IMR-90 (cell line): ENCODE measurements at regions not wholly inside any gene's neighbourhood (a gene's known extent, or its start where the extent isn't known, plus 50 kb on each side); places are given as distances from the start of the nearest gene placed in this dataset.

Source experiments
- ATAC-seq: fragments of 200-7000 bp; cut with Tn5 transposase; 2 replicates; pipeline ENCODE4 v1.9.1; 2020; ENCODE audit warnings: low read depth, mild to moderate bottlenecking, moderate library complexity
- BruUV-seq: library from RNA; stranded (reverse); fragments of 400-500 nt; replicated peaks from 2 replicates; lab custom pipeline; 2021; lab: Mats Ljungman, UMichigan
- CTCF ChIA-PET: fragments of 300-600 bp; formaldehyde crosslinking; extraction: SDS; loops from one replicate; lab custom pipeline; 2021; ENCODE audit warnings: antibody characterized with exemption; lab: Yijun Ruan, JAX
- POLR2A ChIA-PET: fragments of 300-600 bp; sonication (Branson Sonifier 250); formaldehyde crosslinking; loops from one replicate; lab custom pipeline; 2022; ENCODE audit warnings: antibody characterized with exemption; ENCODE audit not compliant: unreplicated experiment; lab: Charles Lee
- DNase-seq: peaks from one replicate; pipeline ENCODE4 v3.0.0; 2013
- H2AFZ ChIP-seq: replicated peaks from 2 replicates; pipeline ENCODE3; 2013; ENCODE audit warnings: low read length, mild to moderate bottlenecking; ENCODE audit not compliant: poor library complexity
- H2AK5ac ChIP-seq: 2 replicates; pipeline ENCODE4 v1.6.1; 2013; ENCODE audit warnings: low read depth, low read length, inconsistent platforms
- H2AK9ac ChIP-seq: replicated peaks from 2 replicates; pipeline ENCODE3; 2013; ENCODE audit warnings: mild to moderate bottlenecking, low read depth, low read length, moderate library complexity; ENCODE audit not compliant: poor library complexity
- H2BK120ac ChIP-seq: 2 replicates; pipeline ENCODE4 v1.6.1; 2013; ENCODE audit warnings: low read depth, low read length, inconsistent platforms
- H2BK15ac ChIP-seq: 3 replicates; pipeline ENCODE4 v1.6.1; 2013; ENCODE audit warnings: low read depth, low read length, inconsistent platforms
- H2BK20ac ChIP-seq: 2 replicates; pipeline ENCODE4 v1.6.1; 2013; ENCODE audit warnings: low read depth, mild to moderate bottlenecking, inconsistent platforms, low read length, moderate library complexity
- H2BK5ac ChIP-seq: 2 replicates; pipeline ENCODE4 v1.6.1; 2013; ENCODE audit warnings: mild to moderate bottlenecking, low read depth, low read length, inconsistent platforms; ENCODE audit not compliant: poor library complexity, severe bottlenecking
- H3K14ac ChIP-seq: replicated peaks from 2 replicates; pipeline ENCODE4 v1.6.1; 2013; ENCODE audit warnings: low read depth, low read length, inconsistent platforms
- H3K18ac ChIP-seq: 2 replicates; pipeline ENCODE4 v1.6.1; 2013; ENCODE audit warnings: low read depth, low read length, control low read depth
- H3K23ac ChIP-seq: 2 replicates; pipeline ENCODE4 v1.6.1; 2013; ENCODE audit warnings: low read depth, low read length, inconsistent platforms
- H3K27ac ChIP-seq: 2 replicates; pipeline ENCODE4 v1.5.1; 2013; ENCODE audit warnings: mild to moderate bottlenecking, control low read depth, low read length; ENCODE audit not compliant: insufficient read depth
- H3K27me3 ChIP-seq: 2 replicates; pipeline ENCODE4 v1.6.1; 2013; ENCODE audit warnings: low read length; ENCODE audit not compliant: control insufficient read depth, insufficient read depth
- H3K36me3 ChIP-seq: 2 replicates; pipeline ENCODE4 v1.6.1; 2013; ENCODE audit warnings: low read length, mixed read lengths; ENCODE audit not compliant: control insufficient read depth, insufficient read depth
- H3K4ac ChIP-seq: 2 replicates; pipeline ENCODE4 v1.6.1; 2013; ENCODE audit warnings: low read depth, low read length, inconsistent platforms
- H3K4me1 ChIP-seq: 2 replicates; pipeline ENCODE4 v1.6.1; 2013; ENCODE audit warnings: low read length, mixed read lengths; ENCODE audit not compliant: control insufficient read depth, insufficient read depth
- H3K4me2 ChIP-seq: 2 replicates; pipeline ENCODE4 v1.6.1; 2013; ENCODE audit warnings: low read depth, mild to moderate bottlenecking, control low read depth, low read length, moderate library complexity
- H3K4me3 ChIP-seq: 2 replicates; pipeline ENCODE4 v1.5.1; 2013; ENCODE audit warnings: low read depth, mild to moderate bottlenecking, control low read depth, low read length, moderate library complexity; ENCODE audit not compliant: insufficient read depth
- H3K56ac ChIP-seq: 2 replicates; pipeline ENCODE4 v1.6.1; 2013; ENCODE audit warnings: low read length, inconsistent platforms; ENCODE audit not compliant: insufficient read depth; ENCODE audit errors: extremely low read depth
- H3K79me1 ChIP-seq, 2 experiments: 2 replicates each; pipeline ENCODE4 v1.6.1; 2013; ENCODE audit warnings: low read length in 2 of 2, inconsistent platforms in 1 of 2, low read depth in 1 of 2
- H3K9ac ChIP-seq: 2 replicates; pipeline ENCODE4 v1.6.1; 2013; ENCODE audit warnings: low read depth, low read length, control low read depth
- H3K9me1 ChIP-seq: 2 replicates; pipeline ENCODE4 v1.6.1; 2013; ENCODE audit warnings: low read length, inconsistent platforms; ENCODE audit not compliant: insufficient read depth
- H3K9me3 ChIP-seq: 2 replicates; pipeline ENCODE4 v1.6.1; 2013; ENCODE audit warnings: low read length; ENCODE audit not compliant: control insufficient read depth, insufficient read depth
- H4K20me1 ChIP-seq: 2 replicates; pipeline ENCODE4 v1.6.1; 2013; ENCODE audit warnings: low read length, inconsistent platforms; ENCODE audit not compliant: insufficient read depth
- H4K5ac ChIP-seq: 2 replicates; pipeline ENCODE4 v1.6.1; 2013; ENCODE audit warnings: mild to moderate bottlenecking, low read depth, low read length, control low read depth
- H4K8ac ChIP-seq, 2 experiments: 2 replicates each; pipeline ENCODE4 v1.6.1; 2013; ENCODE audit warnings: low read depth in 2 of 2, low read length in 2 of 2, control low read depth in 1 of 2, inconsistent platforms in 1 of 2
- H4K91ac ChIP-seq: 2 replicates; pipeline ENCODE4 v1.6.1; 2013; ENCODE audit warnings: low read depth, low read length, inconsistent platforms; ENCODE audit not compliant: insufficient read depth
- BHLHE40 ChIP-seq: fragments of 150-350 bp; IDR thresholded peaks from 2 replicates; pipeline ENCODE4 v1.6.1; 2016; ENCODE audit warnings: mild to moderate bottlenecking, low read depth, low read length
- CEBPB ChIP-seq: IDR thresholded peaks from 2 replicates; pipeline ENCODE4 v1.6.1; 2012; ENCODE audit warnings: low read depth, low read length, improper control_type of control experiment
- CTCF ChIP-seq: conservative IDR thresholded peaks from 2 replicates; pipeline ENCODE4 v1.5.1; 2012; ENCODE audit warnings: mild to moderate bottlenecking, low read depth, low read length, improper control_type of control experiment
- ELK1 ChIP-seq: fragments of 150-350 bp; IDR thresholded peaks from 2 replicates; pipeline ENCODE4 v1.6.1; 2016; ENCODE audit warnings: low read depth, mild to moderate bottlenecking, low read length, moderate library complexity, borderline replicate concordance
- MAZ ChIP-seq: IDR thresholded peaks from 2 replicates; pipeline ENCODE4 v1.6.1; 2012; ENCODE audit warnings: low read depth, mild to moderate bottlenecking, low read length, improper control_type of control experiment, moderate library complexity, borderline replicate concordance
- NFE2L2 ChIP-seq: fragments of 150-350 bp; IDR thresholded peaks from 2 replicates; pipeline ENCODE4 v1.6.1; 2016; ENCODE audit warnings: low read depth, mild to moderate bottlenecking, low read length
- RAD21 ChIP-seq: IDR thresholded peaks from 2 replicates; pipeline ENCODE4 v1.6.1; 2012; ENCODE audit warnings: low read length, improper control_type of control experiment
- RCOR1 ChIP-seq: IDR thresholded peaks from 2 replicates; pipeline ENCODE4 v1.6.1; 2012; ENCODE audit warnings: mild to moderate bottlenecking, low read length, improper control_type of control experiment; ENCODE audit not compliant: insufficient replicate concordance
- RFX5 ChIP-seq: IDR thresholded peaks from 2 replicates; pipeline ENCODE4 v1.8.0; 2012; ENCODE audit warnings: low read depth, mild to moderate bottlenecking, low read length, moderate library complexity
- SMC3 ChIP-seq: fragments of 150-350 bp; IDR thresholded peaks from 2 replicates; pipeline ENCODE4 v1.6.1; 2016; ENCODE audit warnings: low read depth, mild to moderate bottlenecking, antibody characterized with exemption, low read length, moderate library complexity
- dilution Hi-C: fragments of 300-500 bp; cut with HindIII; formaldehyde crosslinking; loops from one replicate; pipeline ENCODE4 v1.14.3; 2018; ENCODE audit warnings: low sequenced_read_pairs; ENCODE audit not compliant: unreplicated experiment
- in situ Hi-C: fragments of 300-500 bp; cut with MboI; formaldehyde crosslinking; loops from 3 replicates; pipeline ENCODE4 v1.14.3; 2019; ENCODE audit warnings: low sequenced_read_pairs, inconsistent platforms, mixed read lengths
- intact Hi-C: fragments of 100-400 bp; cut with micrococcal nuclease; formaldehyde crosslinking; loops from 2 replicates; pipeline ENCODE4 v1.10.0; 2022

- in situ Hi-C loops (no loop called here), intact Hi-C loops (no loop called here), dilution Hi-C loops (no loop called here)
- H2AFZ ChIP-seq, result no peak overlapping the region
- H3K79me1 ChIP-seq, result no peaks in the 10 kb centered on the region
- no peak overlapping the region for H2BK15ac ChIP-seq
- no peaks in the 10 kb centered on the region for H3K9me1 ChIP-seq
- H3K4me3 ChIP-seq, result no peak overlapping the region
- H3K18ac ChIP-seq, result no peak overlapping the region
- no peaks in the 10 kb centered on the region for H3K9me3 ChIP-seq
- H3K27ac ChIP-seq, result no peak overlapping the region
- POLR2A ChIA-PET, result no interaction called here
- ATAC-seq, result no peak
- no peak overlapping the region for H2BK20ac ChIP-seq
- H3K23ac ChIP-seq, result no peak overlapping the region
- CTCF ChIA-PET, result no interaction called here
- no peaks in the 10 kb centered on the region for H3K4me1 ChIP-seq
- H3K56ac ChIP-seq, result no peak overlapping the region
- H3K4ac ChIP-seq, result no peak overlapping the region
- H2AK9ac ChIP-seq, result no peak overlapping the region
- no peak for TF ChIP-seq ELK1
- no peak for TF ChIP-seq MAZ
- TF ChIP-seq RCOR1, result no peak
- no peak for TF ChIP-seq BHLHE40
- TF ChIP-seq CTCF, result no peak
- TF ChIP-seq RAD21, result no peak
- TF ChIP-seq RFX5, result no peak
- no peak for TF ChIP-seq NFE2L2
- no peak for TF ChIP-seq CEBPB
- TF ChIP-seq SMC3, result no peak
- no peaks in the 10 kb centered on the region for H4K20me1 ChIP-seq
- no peak overlapping the region for H4K8ac ChIP-seq
- H4K91ac ChIP-seq, result no peak overlapping the region
- H4K5ac ChIP-seq, result no peak overlapping the region
- DNase-seq, result no peak
- H3K36me3 ChIP-seq, result no peaks in the 10 kb centered on the region
- no peak overlapping the region for H3K4me2 ChIP-seq
- no peaks in the 10 kb centered on the region for H3K27me3 ChIP-seq
- no peak overlapping the region for H3K14ac ChIP-seq
- no peak overlapping the region for H2BK120ac ChIP-seq
- no peak overlapping the region for H2AK5ac ChIP-seq
- no TSS peak for BruUV-seq
- H3K9ac ChIP-seq, result no peak overlapping the region
- no peak overlapping the region for H2BK5ac ChIP-seq
These were observed 213.6 kb downstream of the PMAIP1 start for GRCh38 chr18:60113396-60113795.
